LNCAP (cell line): ENCODE measurements at regions not wholly inside any gene's neighbourhood (a gene's known extent, or its start where the extent isn't known, plus 50 kb on each side); places are given as distances from the start of the nearest gene placed in this dataset.

ENCODE experiments used
- TF ChIP-seq, protein P1 (sequence below): fragments of 450-650 bp; IDR thresholded peaks from 2 replicates; pipeline ENCODE4 v1.5.1; 2017; ENCODE audit warnings: mild to moderate bottlenecking

DNA sequence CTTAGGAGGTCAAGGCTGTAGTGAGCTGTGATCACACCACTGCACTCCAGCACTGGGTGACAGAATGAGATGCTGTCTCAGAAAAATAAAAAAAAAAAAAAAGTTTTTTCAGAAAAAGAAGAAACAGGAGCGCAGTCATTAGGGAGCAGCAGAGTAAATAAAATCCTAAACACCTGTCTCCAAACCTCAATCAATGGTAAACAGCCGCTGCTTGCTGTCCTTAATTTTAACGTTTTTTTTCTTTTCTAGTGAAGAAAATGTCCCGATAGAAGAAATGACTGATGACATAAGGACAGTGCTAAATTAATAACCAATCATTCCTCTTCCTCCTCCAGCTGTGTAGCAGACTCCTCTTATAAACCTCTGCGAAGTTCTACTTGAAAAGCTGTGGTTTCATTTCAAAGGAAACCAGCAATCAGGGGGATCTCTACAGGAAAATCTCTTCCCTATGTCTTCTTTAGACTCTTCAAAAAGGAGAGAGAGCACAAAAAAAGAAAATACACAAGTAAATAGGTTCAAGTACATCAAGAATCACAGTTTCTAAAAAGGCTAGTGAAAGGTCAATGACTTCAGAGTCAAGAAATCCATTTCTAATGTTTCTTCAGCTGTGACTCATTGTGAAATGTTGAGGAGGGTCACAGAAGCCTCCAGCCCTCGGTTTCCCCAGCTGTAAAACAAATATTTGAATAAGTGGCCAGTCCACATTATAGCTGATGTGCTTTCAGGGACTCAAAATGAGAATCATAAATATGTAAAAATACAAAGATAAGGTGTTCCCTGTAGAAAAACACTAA is 127.6 kb downstream of the TMCO5A start:
- TF ChIP-seq, protein P1, sequence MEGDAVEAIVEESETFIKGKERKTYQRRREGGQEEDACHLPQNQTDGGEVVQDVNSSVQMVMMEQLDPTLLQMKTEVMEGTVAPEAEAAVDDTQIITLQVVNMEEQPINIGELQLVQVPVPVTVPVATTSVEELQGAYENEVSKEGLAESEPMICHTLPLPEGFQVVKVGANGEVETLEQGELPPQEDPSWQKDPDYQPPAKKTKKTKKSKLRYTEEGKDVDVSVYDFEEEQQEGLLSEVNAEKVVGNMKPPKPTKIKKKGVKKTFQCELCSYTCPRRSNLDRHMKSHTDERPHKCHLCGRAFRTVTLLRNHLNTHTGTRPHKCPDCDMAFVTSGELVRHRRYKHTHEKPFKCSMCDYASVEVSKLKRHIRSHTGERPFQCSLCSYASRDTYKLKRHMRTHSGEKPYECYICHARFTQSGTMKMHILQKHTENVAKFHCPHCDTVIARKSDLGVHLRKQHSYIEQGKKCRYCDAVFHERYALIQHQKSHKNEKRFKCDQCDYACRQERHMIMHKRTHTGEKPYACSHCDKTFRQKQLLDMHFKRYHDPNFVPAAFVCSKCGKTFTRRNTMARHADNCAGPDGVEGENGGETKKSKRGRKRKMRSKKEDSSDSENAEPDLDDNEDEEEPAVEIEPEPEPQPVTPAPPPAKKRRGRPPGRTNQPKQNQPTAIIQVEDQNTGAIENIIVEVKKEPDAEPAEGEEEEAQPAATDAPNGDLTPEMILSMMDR = no peak

- TF ChIP-seq, protein P1 = no peak
These were observed 128.3 kb downstream of the TMCO5A start for GRCh38 chr15:38062696-38063095.

- TF ChIP-seq, protein P1 = no peak
These were observed 131.4 kb downstream of the TMCO5A start for GRCh38 chr15:38065721-38066345.

GRCh38 chr15:38066612-38067011 is 132.2 kb downstream of the TMCO5A start:
- TF ChIP-seq, protein P1 = no peak

GRCh38 chr15:38068626-38069391 is 134.4 kb downstream of the TMCO5A start:
- TF ChIP-seq, protein P1 = no peak

DNA sequence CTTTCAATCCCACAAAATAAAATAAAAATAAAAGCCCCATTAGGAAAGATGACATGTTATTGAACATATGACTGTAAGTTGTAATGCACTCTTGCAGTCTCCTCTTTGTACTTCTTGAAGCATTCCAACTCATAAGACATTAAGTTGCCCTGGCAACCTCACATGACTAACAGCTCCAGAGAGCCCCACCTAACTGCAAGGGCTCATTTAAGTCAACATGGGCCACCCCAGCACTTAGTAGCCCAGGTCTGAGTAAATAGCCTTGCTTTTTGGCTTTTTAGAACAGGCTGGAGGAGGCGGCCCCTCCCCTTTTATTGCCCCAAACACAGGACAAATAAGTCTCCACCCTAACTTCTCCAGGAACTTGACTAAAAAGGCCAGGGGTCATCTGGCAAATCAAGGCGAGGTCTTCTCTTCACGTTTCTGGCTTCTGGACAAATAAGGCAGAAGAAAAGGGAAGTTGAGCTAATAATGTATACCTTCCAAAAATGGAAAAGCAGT is 135.1 kb downstream of the TMCO5A start:
- TF ChIP-seq, protein P1 = no peak

DNA sequence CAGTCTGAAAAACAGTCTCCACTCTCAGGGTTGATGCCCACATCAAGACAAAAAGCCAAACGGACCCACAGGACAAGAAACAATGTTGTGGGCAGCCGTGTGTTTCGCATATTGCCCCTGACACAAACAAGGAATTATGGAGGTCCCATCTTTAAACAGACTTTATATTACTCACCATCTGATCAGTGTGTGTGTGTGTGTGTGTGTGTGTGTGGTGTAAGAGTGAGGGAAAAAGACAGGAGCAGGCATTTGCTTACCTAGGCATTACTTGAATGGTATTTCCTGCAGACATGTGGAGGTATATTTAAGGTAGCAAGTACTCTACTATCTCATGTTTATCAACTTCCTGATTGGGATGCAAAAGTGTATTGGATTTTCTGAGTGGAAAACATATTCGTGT is 136.3 kb downstream of the TMCO5A start:
- TF ChIP-seq, protein P1 = no peak
